Skeletal muscle tissue (tissue), 3 donors: ENCODE measurements at regions not wholly inside any gene's neighbourhood (a gene's known extent, or its start where the extent isn't known, plus 50 kb on each side); places are given as distances from the start of the nearest gene placed in this dataset.

ENCODE experiments used
- H3K27ac ChIP-seq: one replicate; pipeline ENCODE4 v1.7.0; 2013; ENCODE audit warnings: mild to moderate bottlenecking, low read depth, low read length, inconsistent platforms
- H3K27me3 ChIP-seq, 3 donors: one replicate each; pipeline ENCODE4 v1.7.0; 2013; ENCODE audit warnings: low read length in 3 of 3; ENCODE audit not compliant: control insufficient read depth in 3 of 3, insufficient read depth in 3 of 3
- H3K36me3 ChIP-seq, 3 donors: one replicate each; pipeline ENCODE4 v1.7.0; 2013; ENCODE audit warnings: low read length in 3 of 3; ENCODE audit not compliant: control insufficient read depth in 3 of 3, insufficient read depth in 3 of 3
- H3K4me1 ChIP-seq, 3 donors: one replicate each; pipeline ENCODE4 v1.7.0; 2013; ENCODE audit warnings: low read length in 3 of 3, mild to moderate bottlenecking in 3 of 3; ENCODE audit not compliant: control insufficient read depth in 3 of 3, insufficient read depth in 3 of 3
- H3K4me3 ChIP-seq, 3 donors: one replicate each; pipeline ENCODE4 v1.7.0; 2013; ENCODE audit warnings: low read length in 3 of 3
- H3K9ac ChIP-seq, 3 donors: one replicate each; pipeline ENCODE4 v1.7.0; 2013; ENCODE audit warnings: low read length in 3 of 3, mild to moderate bottlenecking in 3 of 3, moderate library complexity in 2 of 3, low read depth in 1 of 3
- H3K9me3 ChIP-seq, 3 donors: one replicate each; pipeline ENCODE4 v1.7.0; 2013; ENCODE audit warnings: low read length in 3 of 3; ENCODE audit not compliant: control insufficient read depth in 3 of 3
- donor health status: Osteomylitis.

- no peaks in the 10 kb centered on the region for H3K9me3 ChIP-seq
- no peak overlapping the region for H3K9ac ChIP-seq
- no peak overlapping the region for H3K27ac ChIP-seq
- no peaks in the 10 kb centered on the region for H3K36me3 ChIP-seq
- no peak overlapping the region for H3K4me3 ChIP-seq
- H3K4me1 ChIP-seq: no peaks in the 10 kb centered on the region
- no peaks in the 10 kb centered on the region for H3K27me3 ChIP-seq
Measured at GRCh38 chr2:161096336-161096735, 63.9 kb upstream of the TANK start.

DNA sequence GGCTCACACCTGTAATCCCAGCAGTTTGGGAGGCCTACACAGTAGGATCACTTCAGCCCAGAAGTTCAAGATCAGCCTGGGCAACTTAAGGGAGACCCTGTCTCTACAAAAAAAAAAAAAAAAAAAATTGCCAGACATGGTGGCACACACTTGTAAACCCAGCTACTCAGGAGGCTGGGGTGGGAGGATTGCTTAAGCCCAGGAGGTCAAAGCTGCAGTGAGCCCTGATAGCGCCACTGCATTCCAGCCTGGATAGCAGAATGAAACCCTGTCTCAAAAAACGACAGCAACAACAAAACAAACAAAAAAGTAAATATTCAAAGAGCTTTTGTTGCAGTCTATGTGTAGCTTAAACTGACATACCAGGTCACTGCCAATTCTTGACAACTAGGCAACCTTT lies 63.1 kb upstream of the TANK start:
- H3K9ac ChIP-seq: no peak overlapping the region
- no peaks in the 10 kb centered on the region for H3K4me1 ChIP-seq
- H3K9me3 ChIP-seq: no peaks in the 10 kb centered on the region
- no peak overlapping the region for H3K27ac ChIP-seq
- no peaks in the 10 kb centered on the region for H3K27me3 ChIP-seq
- H3K36me3 ChIP-seq: no peaks in the 10 kb centered on the region
- H3K4me3 ChIP-seq: no peak overlapping the region

GRCh38 chr2:161100211-161100895 lies 59.9 kb upstream of the TANK start:
- Histone ChIP-seq H3K27me3 (no peaks in the 10 kb centered on the region), H3K9ac (no peak overlapping the region), H3K4me3 (no peak overlapping the region), H3K27ac (no peak overlapping the region), H3K9me3 (no peaks in the 10 kb centered on the region), H3K36me3 (no peaks in the 10 kb centered on the region), H3K4me1 (no peaks in the 10 kb centered on the region)

- H3K36me3 ChIP-seq: no peaks in the 10 kb centered on the region
- no peak overlapping the region for H3K9ac ChIP-seq
- H3K4me3 ChIP-seq: no peak overlapping the region
- H3K4me1 ChIP-seq: no peaks in the 10 kb centered on the region
- H3K27me3 ChIP-seq: no peaks in the 10 kb centered on the region
- no peaks in the 10 kb centered on the region for H3K9me3 ChIP-seq
- no peak overlapping the region for H3K27ac ChIP-seq
Measured at GRCh38 chr2:161101406-161101805, 58.8 kb upstream of the TANK start.

GRCh38 chr2:161102770-161103450 lies 57.3 kb upstream of the TANK start:
- Histone ChIP-seq H3K27me3 (no peaks in the 10 kb centered on the region), H3K4me3 (no peak overlapping the region), H3K36me3 (no peaks in the 10 kb centered on the region), H3K27ac (no peak overlapping the region), H3K4me1 (no peaks in the 10 kb centered on the region), H3K9me3 (no peaks in the 10 kb centered on the region), H3K9ac (no peak overlapping the region)

GRCh38 chr2:161103451-161103831 lies 56.8 kb upstream of the TANK start:
- no peak overlapping the region for H3K4me3 ChIP-seq
- no peaks in the 10 kb centered on the region for H3K27me3 ChIP-seq
- no peaks in the 10 kb centered on the region for H3K9me3 ChIP-seq
- H3K9ac ChIP-seq: no peak overlapping the region
- no peaks in the 10 kb centered on the region for H3K4me1 ChIP-seq
- H3K27ac ChIP-seq: no peak overlapping the region
- H3K36me3 ChIP-seq: no peaks in the 10 kb centered on the region

GRCh38 chr2:161104054-161104553 lies 56.1 kb upstream of the TANK start:
- Histone ChIP-seq H3K36me3 (no peaks in the 10 kb centered on the region), H3K4me3 (no peak overlapping the region), H3K27me3 (no peaks in the 10 kb centered on the region), H3K9me3 (no peaks in the 10 kb centered on the region), H3K27ac (no peak overlapping the region), H3K9ac (no peak overlapping the region), H3K4me1 (no peaks in the 10 kb centered on the region)

- Histone ChIP-seq H3K27ac (no peak overlapping the region), H3K4me1 (no peaks in the 10 kb centered on the region), H3K9ac (no peak overlapping the region), H3K9me3 (no peaks in the 10 kb centered on the region), H3K4me3 (no peak overlapping the region), H3K36me3 (no peaks in the 10 kb centered on the region), H3K27me3 (no peaks in the 10 kb centered on the region)
Measured at GRCh38 chr2:161107265-161107664, 53.0 kb upstream of the TANK start.
